ENCODE measurements at regions not wholly inside any gene's neighbourhood (a gene's known extent, or its start where the extent isn't known, plus 50 kb on each side); places are given as distances from the start of the nearest gene placed in this dataset.

- TF ChIP-seq CTCF (IDR thresholded peaks at IDR 0.05) (no peak), ZFX (IDR thresholded peaks at IDR 0.05; ENCODE audit: borderline replicate concordance) (no peak)
Measured at GRCh38 chr16:52727441-52727840, 180.5 kb upstream of the TOX3 start.
